H9 (cell line): ENCODE measurements at regions not wholly inside any gene's neighbourhood (a gene's known extent, or its start where the extent isn't known, plus 50 kb on each side); places are given as distances from the start of the nearest gene placed in this dataset.

ENCODE experiments used
- DNase-seq: peaks from one replicate; pipeline ENCODE4 v3.0.0-alpha.2; 2017
- H2AFZ ChIP-seq: one replicate; pipeline ENCODE4 v1.6.1; 2013; ENCODE audit warnings: mild to moderate bottlenecking, low read length, control low read depth, moderate library complexity
- H2AK5ac ChIP-seq: 2 replicates; pipeline ENCODE4 v1.6.1; 2013; ENCODE audit warnings: low read length, control low read depth, mixed read lengths; ENCODE audit not compliant: insufficient read length
- H2BK120ac ChIP-seq: one replicate; pipeline ENCODE4 v1.6.1; 2013; ENCODE audit warnings: low read depth, mild to moderate bottlenecking, low read length, control low read depth, inconsistent platforms; ENCODE audit not compliant: poor library complexity, severe bottlenecking
- H2BK12ac ChIP-seq: 2 replicates; pipeline ENCODE4 v1.6.1; 2013; ENCODE audit warnings: low read length, control low read depth, mixed read lengths, low read depth; ENCODE audit not compliant: insufficient read length
- H2BK15ac ChIP-seq: 2 replicates; pipeline ENCODE4 v1.6.1; 2013; ENCODE audit warnings: low read depth, low read length, control low read depth
- H2BK20ac ChIP-seq: one replicate; pipeline ENCODE4 v1.6.1; 2013; ENCODE audit warnings: low read depth, mild to moderate bottlenecking, low read length, control low read depth, inconsistent platforms; ENCODE audit not compliant: poor library complexity, severe bottlenecking
- H2BK5ac ChIP-seq: 2 replicates; pipeline ENCODE4 v1.6.1; 2013; ENCODE audit warnings: low read length, control low read depth, mixed read lengths; ENCODE audit not compliant: insufficient read length
- H3K14ac ChIP-seq: 2 replicates; pipeline ENCODE4 v1.6.1; 2013; ENCODE audit warnings: low read length, control low read depth; ENCODE audit not compliant: insufficient read depth
- H3K18ac ChIP-seq: 2 replicates; pipeline ENCODE4 v1.6.1; 2013; ENCODE audit warnings: low read depth, mild to moderate bottlenecking, mixed read lengths, low read length, control low read depth; ENCODE audit not compliant: insufficient read length
- H3K23ac ChIP-seq: 2 replicates; pipeline ENCODE4 v1.6.1; 2013; ENCODE audit warnings: low read length, control low read depth, mixed read lengths, low read depth; ENCODE audit not compliant: insufficient read length
- H3K23me2 ChIP-seq: 2 replicates; pipeline ENCODE4 v1.6.1; 2013; ENCODE audit warnings: low read depth, mild to moderate bottlenecking, mixed read lengths, low read length, control low read depth; ENCODE audit not compliant: insufficient read length, poor library complexity, severe bottlenecking
- H3K27ac ChIP-seq: 2 replicates; pipeline ENCODE4 v1.5.1; 2013; ENCODE audit warnings: low read length, control low read depth, mixed read lengths, low read depth; ENCODE audit not compliant: insufficient read length
- H3K27me3 ChIP-seq: 2 replicates; pipeline ENCODE4 v1.6.1; 2013; ENCODE audit warnings: low read length, control low read depth, inconsistent platforms; ENCODE audit not compliant: insufficient read depth
- H3K4ac ChIP-seq: 2 replicates; pipeline ENCODE4 v1.6.1; 2013; ENCODE audit warnings: low read depth, mild to moderate bottlenecking, control low read depth, inconsistent platforms, low read length, moderate library complexity
- H3K4me1 ChIP-seq: 2 replicates; pipeline ENCODE4 v1.6.1; 2013; ENCODE audit warnings: low read length, control low read depth, inconsistent platforms; ENCODE audit not compliant: insufficient read depth
- H3K4me2 ChIP-seq: 2 replicates; pipeline ENCODE4 v1.6.1; 2013; ENCODE audit warnings: low read length, control low read depth, mixed read lengths; ENCODE audit not compliant: insufficient read length, insufficient read depth
- H3K56ac ChIP-seq: 2 replicates; pipeline ENCODE4 v1.6.1; 2013; ENCODE audit warnings: low read depth, mild to moderate bottlenecking, mixed read lengths, low read length, control low read depth; ENCODE audit not compliant: insufficient read length
- H3K79me1 ChIP-seq: 2 replicates; pipeline ENCODE4 v1.6.1; 2013; ENCODE audit warnings: low read depth, mild to moderate bottlenecking, moderate library complexity, low read length, control low read depth, inconsistent platforms; ENCODE audit not compliant: insufficient read depth, poor library complexity, severe bottlenecking
- H3K79me2 ChIP-seq: 2 replicates; pipeline ENCODE4 v1.6.1; 2013; ENCODE audit warnings: low read length, control low read depth, inconsistent platforms; ENCODE audit not compliant: insufficient read depth
- H3K9ac ChIP-seq: 2 replicates; pipeline ENCODE4 v1.6.1; 2013; ENCODE audit warnings: low read length, control low read depth, mixed read lengths; ENCODE audit not compliant: insufficient read length; ENCODE audit errors: extremely low read depth
- H3K9me3 ChIP-seq: one replicate; pipeline ENCODE4 v1.6.1; 2013; ENCODE audit warnings: low read depth, low read length, inconsistent platforms; ENCODE audit not compliant: control insufficient read depth
- H3T11ph ChIP-seq: one replicate; pipeline ENCODE4 v1.6.1; 2013; ENCODE audit warnings: mild to moderate bottlenecking, low read length, control low read depth, inconsistent platforms
- H4K20me1 ChIP-seq: one replicate; pipeline ENCODE4 v1.6.1; 2013; ENCODE audit not compliant: control insufficient read depth, insufficient read length, insufficient read depth
- H4K5ac ChIP-seq: 2 replicates; pipeline ENCODE4 v1.6.1; 2013; ENCODE audit warnings: low read depth, mild to moderate bottlenecking, mixed read lengths, low read length, control low read depth; ENCODE audit not compliant: insufficient read length
- H4K8ac ChIP-seq: replicated peaks from 2 replicates; pipeline ENCODE4 v1.6.1; 2013; ENCODE audit warnings: low read length, control low read depth, mixed read lengths, low read depth; ENCODE audit not compliant: insufficient read length
- H4K91ac ChIP-seq: 2 replicates; pipeline ENCODE4 v1.6.1; 2013; ENCODE audit warnings: low read depth, mild to moderate bottlenecking, moderate library complexity, mixed read lengths, low read length, control low read depth; ENCODE audit not compliant: insufficient read length
- H3K27ac Mint-ChIP-seq, 3 experiments: 2 replicates in 2 of 3; 3 replicates in 1 of 3; pipeline ENCODE4 v1.8.0; 2020 to 2021; ENCODE audit warnings: mixed read lengths in 3 of 3, mild to moderate bottlenecking in 1 of 3, moderate library complexity in 1 of 3
- H3K27me3 Mint-ChIP-seq: 2 replicates; pipeline ENCODE4 v1.8.0; 2021; ENCODE audit warnings: low read depth, mild to moderate bottlenecking, moderate library complexity, mixed read lengths
- H3K36me3 Mint-ChIP-seq, 3 experiments: 2 replicates in 2 of 3; 3 replicates in 1 of 3; pipeline ENCODE4 v1.8.0; 2020 to 2021; ENCODE audit warnings: low read depth in 3 of 3, mixed read lengths in 3 of 3; ENCODE audit not compliant: insufficient read depth in 1 of 3
- H3K4me1 Mint-ChIP-seq, 2 experiments: 2 replicates each; pipeline ENCODE4 v1.8.0; 2020; ENCODE audit warnings: mixed read lengths in 2 of 2
- H3K4me3 Mint-ChIP-seq, 2 experiments: 2 replicates in 1 of 2; 3 replicates in 1 of 2; pipeline ENCODE4 v1.8.0; 2020 to 2021; ENCODE audit warnings: mild to moderate bottlenecking in 2 of 2, mixed read lengths in 2 of 2, moderate library complexity in 1 of 2
- H3K9me3 Mint-ChIP-seq, 2 experiments: 2 replicates in 1 of 2; 3 replicates in 1 of 2; pipeline ENCODE4 v1.8.0; 2020; ENCODE audit warnings: mild to moderate bottlenecking in 2 of 2, mixed read lengths in 2 of 2, moderate library complexity in 1 of 2
- WGBS: extraction: QIAGEN DNeasy Blood & Tissue Kit; methylation state at CpG from one replicate; pipeline ENCODE4 v1.1.7; 2013; ENCODE audit warnings: missing lambda C conversion rate, low lambda C conversion rate, mixed read lengths; ENCODE audit not compliant: insufficient read length; ENCODE audit errors: extremely low coverage; 5-methylcytosine and 5-hydroxymethylcytosine counted together
- TF ChIP-seq, protein P1 (sequence below): fragments of 200-600 bp; sonication (generic); conservative IDR thresholded peaks from 3 replicates; pipeline ENCODE4 v1.8.0; 2021; ENCODE audit warnings: antibody characterized with exemption, mild to moderate bottlenecking

DNA sequence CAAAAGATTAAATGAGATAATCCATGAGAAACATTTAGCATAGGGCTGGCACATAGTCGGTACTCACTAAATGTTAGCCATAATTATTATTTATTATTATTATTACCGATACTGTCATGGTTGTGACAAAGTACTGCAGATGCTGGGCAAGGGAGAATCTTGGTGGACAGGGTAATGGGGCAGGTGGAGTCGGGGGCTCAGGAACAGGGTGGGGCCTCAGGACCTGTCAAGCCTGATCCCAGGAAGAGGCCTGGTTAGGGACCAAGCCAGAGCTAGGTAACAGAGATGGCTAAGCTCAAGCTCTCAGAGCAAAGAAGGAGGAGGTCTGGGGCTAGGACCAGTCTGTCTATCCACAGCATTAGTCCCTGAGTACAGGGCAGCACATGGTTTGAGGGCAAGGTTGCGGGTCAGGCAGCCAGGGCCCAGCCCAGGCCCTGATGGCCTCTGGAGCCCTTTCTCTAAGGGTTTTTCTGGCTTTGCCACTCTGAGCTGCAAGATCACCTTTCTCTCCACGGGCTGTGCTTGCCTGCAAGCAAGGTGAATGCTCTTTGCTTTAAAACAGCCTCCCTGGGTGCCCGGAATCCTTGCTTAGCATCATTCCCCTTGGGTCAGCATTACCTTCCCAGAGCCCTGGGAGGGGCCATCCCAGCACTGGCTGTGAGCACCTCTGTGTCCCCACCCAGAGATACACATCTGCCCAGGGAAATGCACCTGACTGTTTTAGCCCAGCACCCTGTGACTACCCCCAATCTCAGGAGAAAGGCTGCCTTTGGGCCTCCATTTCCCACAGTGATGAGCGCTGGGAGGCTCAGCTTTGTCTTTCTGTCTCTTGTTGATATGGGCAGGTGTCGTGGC lies 572.0 kb downstream of the PTPRU start:
- no peaks in the 10 kb centered on the region for H3K27me3 ChIP-seq
- H3K4ac ChIP-seq = no peak overlapping the region
- H2AK5ac ChIP-seq = no peak overlapping the region
- no peaks in the 10 kb centered on the region for H4K20me1 ChIP-seq
- no CpG with 5 or more reads among the region's 8 CpGs for WGBS
- H3K9me3 Mint-ChIP-seq = no peaks in the 10 kb centered on the region
- H3K27ac Mint-ChIP-seq = no peak overlapping the region; a peak in 1 of 7 replicates
- no peak overlapping the region for H3K4me2 ChIP-seq
- peak; percentile 14 for DNase-seq
- no peak overlapping the region for H2BK15ac ChIP-seq
- H3K23me2 ChIP-seq = no peaks in the 10 kb centered on the region
- no peak overlapping the region for H2BK5ac ChIP-seq
- H3T11ph ChIP-seq = no peak overlapping the region
- H4K8ac ChIP-seq = no peak overlapping the region
- H3K27ac ChIP-seq = no peak overlapping the region
- H3K4me3 Mint-ChIP-seq = no peak overlapping the region
- peaks cover 3 to 22% of the 10 kb centered on the region in 2 experiments for H3K4me1 Mint-ChIP-seq
- H2AFZ ChIP-seq = no peak overlapping the region
- H3K4me1 ChIP-seq = no peaks in the 10 kb centered on the region
- no peaks in the 10 kb centered on the region for H3K36me3 Mint-ChIP-seq
- H3K23ac ChIP-seq = no peak overlapping the region
- no peak overlapping the region for H3K56ac ChIP-seq
- no peaks in the 10 kb centered on the region for H3K79me1 ChIP-seq
- H2BK20ac ChIP-seq = no peak overlapping the region
- no peaks in the 10 kb centered on the region for H3K27me3 Mint-ChIP-seq
- no peak overlapping the region; the same call in 1 of the 2 replicates for H3K14ac ChIP-seq
- H3K18ac ChIP-seq = no peak overlapping the region
- H3K79me2 ChIP-seq = no peaks in the 10 kb centered on the region
- H2BK12ac ChIP-seq = no peak overlapping the region
- H4K5ac ChIP-seq = no peak overlapping the region
- H2BK120ac ChIP-seq = no peak overlapping the region
- no peak overlapping the region for H4K91ac ChIP-seq
- no peaks in the 10 kb centered on the region for H3K9me3 ChIP-seq
- TF ChIP-seq, protein P1, sequence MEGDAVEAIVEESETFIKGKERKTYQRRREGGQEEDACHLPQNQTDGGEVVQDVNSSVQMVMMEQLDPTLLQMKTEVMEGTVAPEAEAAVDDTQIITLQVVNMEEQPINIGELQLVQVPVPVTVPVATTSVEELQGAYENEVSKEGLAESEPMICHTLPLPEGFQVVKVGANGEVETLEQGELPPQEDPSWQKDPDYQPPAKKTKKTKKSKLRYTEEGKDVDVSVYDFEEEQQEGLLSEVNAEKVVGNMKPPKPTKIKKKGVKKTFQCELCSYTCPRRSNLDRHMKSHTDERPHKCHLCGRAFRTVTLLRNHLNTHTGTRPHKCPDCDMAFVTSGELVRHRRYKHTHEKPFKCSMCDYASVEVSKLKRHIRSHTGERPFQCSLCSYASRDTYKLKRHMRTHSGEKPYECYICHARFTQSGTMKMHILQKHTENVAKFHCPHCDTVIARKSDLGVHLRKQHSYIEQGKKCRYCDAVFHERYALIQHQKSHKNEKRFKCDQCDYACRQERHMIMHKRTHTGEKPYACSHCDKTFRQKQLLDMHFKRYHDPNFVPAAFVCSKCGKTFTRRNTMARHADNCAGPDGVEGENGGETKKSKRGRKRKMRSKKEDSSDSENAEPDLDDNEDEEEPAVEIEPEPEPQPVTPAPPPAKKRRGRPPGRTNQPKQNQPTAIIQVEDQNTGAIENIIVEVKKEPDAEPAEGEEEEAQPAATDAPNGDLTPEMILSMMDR = no peak
- no peak overlapping the region for H3K9ac ChIP-seq
